ENCODE measurements at regions not wholly inside any gene's neighbourhood (a gene's known extent, or its start where the extent isn't known, plus 50 kb on each side); places are given as distances from the start of the nearest gene placed in this dataset.

GRCh38 chr4:4656977-4657376 lies 115.1 kb upstream of the STX18 start:
- TF ChIP-seq CTCF (IDR thresholded peaks at IDR 0.05): no peak
- TF ChIP-seq POLR2AphosphoS5 (IDR thresholded peaks at IDR 0.05): no peak
